Brain microvascular endothelial cell (primary cell): ENCODE measurements at regions not wholly inside any gene's neighbourhood (a gene's known extent, or its start where the extent isn't known, plus 50 kb on each side); places are given as distances from the start of the nearest gene placed in this dataset.

ENCODE experiments used
- DNase-seq: peaks from one replicate; pipeline ENCODE4 v3.0.0-alpha.2; 2020
- H3K27ac ChIP-seq: fragments of 250-450 bp; sonication (Bioruptor Pico); 2 replicates; pipeline ENCODE4 v1.5.1; 2020; ENCODE audit warnings: mild to moderate bottlenecking, moderate library complexity
- H3K27me3 ChIP-seq: fragments of 250-450 bp; sonication (Bioruptor Pico); replicated peaks from 2 replicates; pipeline ENCODE4 v1.5.1; 2020; ENCODE audit warnings: mild to moderate bottlenecking
- H3K36me3 ChIP-seq: fragments of 250-450 bp; sonication (Bioruptor Pico); replicated peaks from 2 replicates; pipeline ENCODE4 v1.5.1; 2020; ENCODE audit warnings: mild to moderate bottlenecking
- H3K4me3 ChIP-seq: 2 replicates; pipeline ENCODE4 v1.5.1; 2011; ENCODE audit warnings: low read depth, mild to moderate bottlenecking, control low read depth, low read length, moderate library complexity
- in situ Hi-C: cut with HindIII; loops from 2 replicates; pipeline ENCODE4 v1.10.0; 2017; ENCODE audit warnings: low sequenced_read_pairs, low pct_ligation_motif_present
- TF ChIP-seq, protein P1 (sequence below): IDR thresholded peaks from 2 replicates; pipeline ENCODE4 v1.5.1; 2011; ENCODE audit warnings: low read depth, mild to moderate bottlenecking, moderate library complexity, low read length, control low read depth, inconsistent platforms; ENCODE audit errors: missing control alignments

DNA sequence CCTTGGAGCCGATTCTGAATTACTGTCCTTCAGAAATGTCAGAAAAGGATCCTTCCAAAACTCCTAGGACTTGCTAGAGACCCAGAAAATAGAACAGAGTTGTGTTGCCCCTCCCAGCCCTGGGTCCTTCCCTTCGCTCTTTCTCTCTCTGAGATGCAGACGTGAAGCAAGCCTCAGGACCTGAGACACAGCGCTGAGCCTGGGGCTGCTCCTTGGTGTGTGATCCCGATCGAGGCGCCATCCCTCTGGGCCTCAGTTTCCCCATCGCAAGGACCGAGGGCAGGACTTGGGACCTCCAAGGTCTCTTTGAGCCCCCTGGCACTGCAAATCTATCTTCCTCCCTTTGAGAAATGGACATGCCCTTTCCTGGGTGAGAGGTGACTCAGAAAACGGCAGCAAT lies 533.5 kb downstream of the TBC1D22A start:
- TF ChIP-seq, protein P1, sequence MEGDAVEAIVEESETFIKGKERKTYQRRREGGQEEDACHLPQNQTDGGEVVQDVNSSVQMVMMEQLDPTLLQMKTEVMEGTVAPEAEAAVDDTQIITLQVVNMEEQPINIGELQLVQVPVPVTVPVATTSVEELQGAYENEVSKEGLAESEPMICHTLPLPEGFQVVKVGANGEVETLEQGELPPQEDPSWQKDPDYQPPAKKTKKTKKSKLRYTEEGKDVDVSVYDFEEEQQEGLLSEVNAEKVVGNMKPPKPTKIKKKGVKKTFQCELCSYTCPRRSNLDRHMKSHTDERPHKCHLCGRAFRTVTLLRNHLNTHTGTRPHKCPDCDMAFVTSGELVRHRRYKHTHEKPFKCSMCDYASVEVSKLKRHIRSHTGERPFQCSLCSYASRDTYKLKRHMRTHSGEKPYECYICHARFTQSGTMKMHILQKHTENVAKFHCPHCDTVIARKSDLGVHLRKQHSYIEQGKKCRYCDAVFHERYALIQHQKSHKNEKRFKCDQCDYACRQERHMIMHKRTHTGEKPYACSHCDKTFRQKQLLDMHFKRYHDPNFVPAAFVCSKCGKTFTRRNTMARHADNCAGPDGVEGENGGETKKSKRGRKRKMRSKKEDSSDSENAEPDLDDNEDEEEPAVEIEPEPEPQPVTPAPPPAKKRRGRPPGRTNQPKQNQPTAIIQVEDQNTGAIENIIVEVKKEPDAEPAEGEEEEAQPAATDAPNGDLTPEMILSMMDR = no peak
- Histone ChIP-seq H3K27ac (no peak overlapping the region), H3K4me3 (no peak overlapping the region), H3K27me3 (no peaks in the 10 kb centered on the region), H3K36me3 (no peaks in the 10 kb centered on the region)
- no peak for DNase-seq
- in situ Hi-C loops = no loop called here

DNA sequence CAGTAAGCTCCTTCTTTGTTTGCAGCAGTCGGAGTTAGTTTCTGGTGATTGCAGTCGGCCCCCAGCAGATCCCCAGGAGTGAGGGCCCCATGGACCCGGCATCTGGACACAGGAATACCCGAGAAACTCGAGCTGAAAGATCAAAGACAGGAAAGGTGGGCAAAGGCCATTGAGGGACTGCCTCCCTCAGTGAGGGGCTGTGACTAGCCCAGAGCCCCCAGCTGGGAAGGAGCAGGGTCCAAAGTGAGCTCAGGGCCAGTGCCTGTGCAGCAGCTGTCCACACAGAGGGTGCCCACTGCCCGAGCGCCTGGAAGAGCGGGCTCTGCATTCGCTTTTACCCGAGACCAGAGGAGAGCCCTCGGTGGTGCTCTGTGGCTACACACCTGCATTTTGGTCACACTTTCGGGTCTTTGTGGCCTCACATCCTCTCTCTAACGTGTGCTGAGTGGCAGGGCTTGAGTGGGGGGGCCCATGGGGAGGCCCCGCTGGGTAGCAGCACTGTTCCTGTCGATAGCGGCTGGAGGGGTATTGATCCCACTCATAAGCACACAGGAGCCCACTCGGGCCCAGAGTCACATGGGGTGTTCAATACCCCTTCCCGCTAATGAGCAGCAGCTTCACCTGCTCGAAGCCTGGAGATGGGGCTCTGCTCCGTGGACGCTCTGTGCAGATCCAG lies 532.9 kb downstream of the TBC1D22A start:
- TF ChIP-seq, protein P1 = no peak
- DNase-seq = no peak
- in situ Hi-C loops = no loop called here
- no peak overlapping the region for H3K4me3 ChIP-seq
- H3K27ac ChIP-seq = no peak overlapping the region
- H3K27me3 ChIP-seq = no peaks in the 10 kb centered on the region
- no peaks in the 10 kb centered on the region for H3K36me3 ChIP-seq

DNA sequence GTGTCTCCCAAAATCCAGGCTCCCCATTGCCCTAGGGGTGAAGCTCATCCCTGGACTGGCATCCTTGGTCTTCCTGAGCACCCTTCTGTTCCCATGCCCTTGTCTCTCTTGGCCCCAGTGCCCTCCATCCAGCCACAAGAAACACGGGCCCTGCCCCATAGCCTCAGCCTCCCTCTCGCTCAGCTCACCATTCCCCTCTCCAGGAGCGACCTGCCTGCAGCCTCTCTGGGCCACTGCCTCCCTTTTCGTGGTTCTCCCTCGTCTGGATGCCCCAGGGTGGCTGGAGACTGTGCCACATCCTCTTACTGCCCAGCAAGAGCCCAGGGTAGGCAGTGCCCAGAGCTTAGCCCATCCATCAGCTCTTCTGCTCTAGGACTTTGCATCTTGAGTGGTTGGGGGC lies 532.1 kb downstream of the TBC1D22A start:
- no peaks in the 10 kb centered on the region for H3K27me3 ChIP-seq
- no peak overlapping the region for H3K27ac ChIP-seq
- TF ChIP-seq, protein P1 = no peak
- no peak for DNase-seq
- no peaks in the 10 kb centered on the region for H3K36me3 ChIP-seq
- in situ Hi-C loops = no loop called here
- no peak overlapping the region for H3K4me3 ChIP-seq

DNA sequence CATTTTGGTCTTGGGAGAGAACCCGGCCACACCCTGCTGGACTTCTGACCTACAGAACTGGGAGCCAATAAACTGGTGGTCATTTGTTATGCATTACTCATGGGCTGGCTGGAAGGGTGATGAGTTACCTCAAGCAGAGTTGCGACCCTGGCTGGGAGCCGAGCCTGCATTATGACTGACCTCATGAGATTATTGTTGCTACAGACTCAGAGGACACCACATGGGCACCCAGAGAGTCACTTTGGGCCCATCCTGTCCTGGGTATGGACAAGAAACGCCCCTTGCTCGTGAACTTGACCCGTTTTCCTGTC lies 531.7 kb downstream of the TBC1D22A start:
- in situ Hi-C loops = no loop called here
- TF ChIP-seq, protein P1 = no peak
- DNase-seq = peak; percentile 3
- Histone ChIP-seq H3K4me3 (no peak overlapping the region), H3K36me3 (no peaks in the 10 kb centered on the region), H3K27me3 (no peaks in the 10 kb centered on the region), H3K27ac (no peak overlapping the region)

DNA sequence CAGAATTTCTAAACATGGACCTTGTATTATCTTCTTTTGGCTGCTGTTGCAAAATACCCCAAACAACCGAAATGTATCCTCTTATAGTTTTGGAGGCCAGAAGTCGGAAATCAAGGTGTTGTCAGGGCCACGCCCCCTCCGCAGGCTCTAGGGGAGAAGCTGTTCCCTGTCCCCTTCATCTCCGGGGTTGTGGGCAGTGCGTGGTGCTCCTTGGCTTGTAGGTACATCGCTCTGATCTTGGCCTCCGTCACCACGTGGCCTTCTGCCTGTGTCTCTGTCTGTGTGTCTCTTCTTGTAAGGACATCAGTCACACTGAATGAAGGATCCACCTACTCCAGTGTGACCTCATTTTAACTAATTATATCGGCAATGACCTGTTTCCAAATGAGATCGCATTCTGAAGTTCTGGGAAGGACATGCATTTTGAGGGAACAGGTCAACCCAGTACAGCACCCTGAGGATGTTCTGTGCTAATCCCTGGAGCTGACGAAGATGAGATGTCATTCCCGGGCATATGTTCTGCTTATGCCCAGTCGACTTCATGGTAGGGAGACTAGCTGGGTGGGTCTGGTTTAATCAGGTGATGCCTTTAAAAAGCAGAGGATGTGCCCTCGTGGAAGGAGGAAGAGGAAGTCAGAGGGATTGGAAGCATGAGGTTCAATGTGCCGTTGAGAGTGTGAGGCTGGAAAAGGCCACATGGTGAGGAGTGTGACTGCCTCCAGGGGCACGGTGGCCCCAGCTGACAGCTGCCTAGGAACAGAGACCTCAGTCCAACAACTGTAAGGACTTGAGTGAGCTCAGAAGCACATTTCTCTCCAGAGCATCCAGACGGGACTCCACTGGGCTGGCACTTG lies 531.1 kb downstream of the TBC1D22A start:
- no peak for DNase-seq
- H3K27me3 ChIP-seq = no peaks in the 10 kb centered on the region
- in situ Hi-C loops = no loop called here
- no peak overlapping the region for H3K4me3 ChIP-seq
- H3K36me3 ChIP-seq = no peaks in the 10 kb centered on the region
- no peak overlapping the region for H3K27ac ChIP-seq
- TF ChIP-seq, protein P1 = no peak
